ENCODE measurements at regions not wholly inside any gene's neighbourhood (a gene's known extent, or its start where the extent isn't known, plus 50 kb on each side); places are given as distances from the start of the nearest gene placed in this dataset.

GRCh38 chr7:46710927-46711326 lies 789.9 kb upstream of the IGFBP3 start:
- Histone ChIP-seq H3K27me3 (ENCODE audit: control insufficient read depth in 5 of 5, insufficient read depth in 4 of 5, low read length in 5 of 5) (no peaks in the 10 kb centered on the region), H3K36me3 (ENCODE audit: control insufficient read depth in 5 of 5, insufficient read depth in 5 of 5, low read length in 5 of 5) (no peaks in the 10 kb centered on the region), H3K9me3 (ENCODE audit: control insufficient read depth in 5 of 5, low read length in 5 of 5) (no peaks in the 10 kb centered on the region), H3K27ac (ENCODE audit: low read depth, low read length) (no peak overlapping the region), H3K4me3 (ENCODE audit: low read depth in 1 of 5, low read length in 5 of 5) (no peak overlapping the region), H3K4me1 (ENCODE audit: control insufficient read depth in 5 of 5, insufficient read depth in 5 of 5, low read length in 5 of 5) (peaks cover 0 to 18% (median 9%) of the 10 kb centered on the region in 5 donors), H3K9ac (ENCODE audit: low read length in 5 of 5) (no peak overlapping the region)

- Histone ChIP-seq H3K27ac (ENCODE audit: low read depth, low read length) (no peak overlapping the region), H3K4me1 (ENCODE audit: control insufficient read depth in 5 of 5, insufficient read depth in 5 of 5, low read length in 5 of 5) (peaks cover 0 to 10% (median 5%) of the 10 kb centered on the region in 5 donors), H3K36me3 (ENCODE audit: control insufficient read depth in 5 of 5, insufficient read depth in 5 of 5, low read length in 5 of 5) (no peaks in the 10 kb centered on the region), H3K9ac (ENCODE audit: low read length in 5 of 5) (no peak overlapping the region), H3K9me3 (ENCODE audit: control insufficient read depth in 5 of 5, low read length in 5 of 5) (no peaks in the 10 kb centered on the region), H3K4me3 (ENCODE audit: low read depth in 1 of 5, low read length in 5 of 5) (no peak overlapping the region), H3K27me3 (ENCODE audit: control insufficient read depth in 5 of 5, insufficient read depth in 4 of 5, low read length in 5 of 5) (no peaks in the 10 kb centered on the region)
Measured at GRCh38 chr7:46707973-46708372, 786.9 kb upstream of the IGFBP3 start.

GRCh38 chr7:46705386-46706255 lies 784.5 kb upstream of the IGFBP3 start:
- Histone ChIP-seq H3K27ac (ENCODE audit: low read depth, low read length) (no peak overlapping the region), H3K36me3 (ENCODE audit: control insufficient read depth in 5 of 5, insufficient read depth in 5 of 5, low read length in 5 of 5) (no peaks in the 10 kb centered on the region), H3K9ac (ENCODE audit: low read length in 5 of 5) (no peak overlapping the region), H3K9me3 (ENCODE audit: control insufficient read depth in 5 of 5, low read length in 5 of 5) (no peaks in the 10 kb centered on the region), H3K4me3 (ENCODE audit: low read depth in 1 of 5, low read length in 5 of 5) (no peak overlapping the region), H3K4me1 (ENCODE audit: control insufficient read depth in 5 of 5, insufficient read depth in 5 of 5, low read length in 5 of 5) (peaks cover 0 to 10% (median 5%) of the 10 kb centered on the region in 5 donors), H3K27me3 (ENCODE audit: control insufficient read depth in 5 of 5, insufficient read depth in 4 of 5, low read length in 5 of 5) (no peaks in the 10 kb centered on the region)

- H3K36me3 ChIP-seq (ENCODE audit: control insufficient read depth in 5 of 5, insufficient read depth in 5 of 5, low read length in 5 of 5): no peaks in the 10 kb centered on the region
- H3K4me3 ChIP-seq (ENCODE audit: low read depth in 1 of 5, low read length in 5 of 5): no peak overlapping the region
- no peaks in the 10 kb centered on the region for H3K4me1 ChIP-seq (ENCODE audit: control insufficient read depth in 5 of 5, insufficient read depth in 5 of 5, low read length in 5 of 5)
- no peaks in the 10 kb centered on the region for H3K27me3 ChIP-seq (ENCODE audit: control insufficient read depth in 5 of 5, insufficient read depth in 4 of 5, low read length in 5 of 5)
- H3K27ac ChIP-seq (ENCODE audit: low read depth, low read length): no peak overlapping the region
- no peak overlapping the region for H3K9ac ChIP-seq (ENCODE audit: low read length in 5 of 5)
- H3K9me3 ChIP-seq (ENCODE audit: control insufficient read depth in 5 of 5, low read length in 5 of 5): no peaks in the 10 kb centered on the region
Measured at GRCh38 chr7:46696741-46697140, 775.7 kb upstream of the IGFBP3 start.

- H3K4me3 ChIP-seq (ENCODE audit: low read depth in 1 of 5, low read length in 5 of 5): no peak overlapping the region
- H3K27ac ChIP-seq (ENCODE audit: low read depth, low read length): no peak overlapping the region
- H3K36me3 ChIP-seq (ENCODE audit: control insufficient read depth in 5 of 5, insufficient read depth in 5 of 5, low read length in 5 of 5): no peaks in the 10 kb centered on the region
- H3K4me1 ChIP-seq (ENCODE audit: control insufficient read depth in 5 of 5, insufficient read depth in 5 of 5, low read length in 5 of 5): no peaks in the 10 kb centered on the region
- no peak overlapping the region for H3K9ac ChIP-seq (ENCODE audit: low read length in 5 of 5)
- no peaks in the 10 kb centered on the region for H3K27me3 ChIP-seq (ENCODE audit: control insufficient read depth in 5 of 5, insufficient read depth in 4 of 5, low read length in 5 of 5)
- H3K9me3 ChIP-seq (ENCODE audit: control insufficient read depth in 5 of 5, low read length in 5 of 5): no peaks in the 10 kb centered on the region
Measured at GRCh38 chr7:46695051-46695708, 774.1 kb upstream of the IGFBP3 start.

GRCh38 chr7:46694058-46694457 lies 773.0 kb upstream of the IGFBP3 start:
- Histone ChIP-seq H3K36me3 (ENCODE audit: control insufficient read depth in 5 of 5, insufficient read depth in 5 of 5, low read length in 5 of 5) (no peaks in the 10 kb centered on the region), H3K9ac (ENCODE audit: low read length in 5 of 5) (no peak overlapping the region), H3K4me1 (ENCODE audit: control insufficient read depth in 5 of 5, insufficient read depth in 5 of 5, low read length in 5 of 5) (no peaks in the 10 kb centered on the region), H3K27me3 (ENCODE audit: control insufficient read depth in 5 of 5, insufficient read depth in 4 of 5, low read length in 5 of 5) (no peaks in the 10 kb centered on the region), H3K9me3 (ENCODE audit: control insufficient read depth in 5 of 5, low read length in 5 of 5) (no peaks in the 10 kb centered on the region), H3K4me3 (ENCODE audit: low read depth in 1 of 5, low read length in 5 of 5) (no peak overlapping the region), H3K27ac (ENCODE audit: low read depth, low read length) (no peak overlapping the region)

GRCh38 chr7:46687203-46687602 lies 766.1 kb upstream of the IGFBP3 start:
- Histone ChIP-seq H3K36me3 (ENCODE audit: control insufficient read depth in 5 of 5, insufficient read depth in 5 of 5, low read length in 5 of 5) (no peaks in the 10 kb centered on the region), H3K4me1 (ENCODE audit: control insufficient read depth in 5 of 5, insufficient read depth in 5 of 5, low read length in 5 of 5) (peaks cover 0 to 2% (median under 1%) of the 10 kb centered on the region in 5 donors), H3K27me3 (ENCODE audit: control insufficient read depth in 5 of 5, insufficient read depth in 4 of 5, low read length in 5 of 5) (no peaks in the 10 kb centered on the region), H3K9ac (ENCODE audit: low read length in 5 of 5) (no peak overlapping the region), H3K4me3 (ENCODE audit: low read depth in 1 of 5, low read length in 5 of 5) (no peak overlapping the region), H3K27ac (ENCODE audit: low read depth, low read length) (no peak overlapping the region), H3K9me3 (ENCODE audit: control insufficient read depth in 5 of 5, low read length in 5 of 5) (no peaks in the 10 kb centered on the region)

GRCh38 chr7:46685051-46685450 lies 764.0 kb upstream of the IGFBP3 start:
- H3K9me3 ChIP-seq (ENCODE audit: control insufficient read depth in 5 of 5, low read length in 5 of 5): no peaks in the 10 kb centered on the region
- H3K36me3 ChIP-seq (ENCODE audit: control insufficient read depth in 5 of 5, insufficient read depth in 5 of 5, low read length in 5 of 5): no peaks in the 10 kb centered on the region
- H3K27ac ChIP-seq (ENCODE audit: low read depth, low read length): no peak overlapping the region
- H3K4me1 ChIP-seq (ENCODE audit: control insufficient read depth in 5 of 5, insufficient read depth in 5 of 5, low read length in 5 of 5): peaks cover 0 to 7% (median 6%) of the 10 kb centered on the region in 5 donors
- H3K27me3 ChIP-seq (ENCODE audit: control insufficient read depth in 5 of 5, insufficient read depth in 4 of 5, low read length in 5 of 5): peaks cover 0 to 4% (median 0%) of the 10 kb centered on the region in 5 donors
- no peak overlapping the region for H3K4me3 ChIP-seq (ENCODE audit: low read depth in 1 of 5, low read length in 5 of 5)
- H3K9ac ChIP-seq (ENCODE audit: low read length in 5 of 5): no peak overlapping the region

- Histone ChIP-seq H3K27ac (ENCODE audit: low read depth, low read length) (no peak overlapping the region), H3K9ac (ENCODE audit: low read length in 5 of 5) (no peak overlapping the region), H3K4me1 (ENCODE audit: control insufficient read depth in 5 of 5, insufficient read depth in 5 of 5, low read length in 5 of 5) (peaks cover 0 to 7% (median 6%) of the 10 kb centered on the region in 5 donors), H3K36me3 (ENCODE audit: control insufficient read depth in 5 of 5, insufficient read depth in 5 of 5, low read length in 5 of 5) (no peaks in the 10 kb centered on the region), H3K27me3 (ENCODE audit: control insufficient read depth in 5 of 5, insufficient read depth in 4 of 5, low read length in 5 of 5) (peaks cover 0 to 4% (median 0%) of the 10 kb centered on the region in 5 donors), H3K9me3 (ENCODE audit: control insufficient read depth in 5 of 5, low read length in 5 of 5) (no peaks in the 10 kb centered on the region), H3K4me3 (ENCODE audit: low read depth in 1 of 5, low read length in 5 of 5) (no peak overlapping the region)
Measured at GRCh38 chr7:46682836-46683624, 762.0 kb upstream of the IGFBP3 start.
